K562 (cell line): ENCODE measurements at regions not wholly inside any gene's neighbourhood (a gene's known extent, or its start where the extent isn't known, plus 50 kb on each side); places are given as distances from the start of the nearest gene placed in this dataset.
A peak's percentile ranks its signal among the peaks of the same experiment; 100 is the strongest.

Experiments
- CCAR2 ChIP-seq: fragments of 200-400 bp; formaldehyde crosslinking; IDR thresholded peaks from 2 replicates; pipeline ENCODE4 v1.6.1; 2017; ENCODE audit warnings: mild to moderate bottlenecking, low read depth, low read length
- E2F3 ChIP-seq: fragments of 250-450 bp; sonication (Bioruptor Pico); IDR thresholded peaks from 2 replicates; pipeline ENCODE4 v1.4.0; 2020; ENCODE audit warnings: mild to moderate bottlenecking
- IFI16 ChIP-seq: fragments of 250-450 bp; sonication (Bioruptor Pico); IDR thresholded peaks from 2 replicates; pipeline ENCODE4 v2.1.2; 2022; ENCODE audit warnings: mild to moderate bottlenecking, inconsistent platforms
- RUNX1 ChIP-seq: sonication (generic); IDR thresholded peaks from 2 replicates; pipeline ENCODE4 v1.6.1; 2016; ENCODE audit warnings: antibody characterized with exemption, low read depth
- SRSF9 ChIP-seq: fragments of 200-400 bp; formaldehyde crosslinking; IDR thresholded peaks from 2 replicates; pipeline ENCODE4 v1.6.1; 2017; ENCODE audit warnings: low read depth, low read length, borderline replicate concordance
- ZBTB7A ChIP-seq: IDR thresholded peaks from 2 replicates; pipeline ENCODE4 v1.6.1; 2011; ENCODE audit warnings: low read depth, mild to moderate bottlenecking, low read length, moderate library complexity, borderline replicate concordance; ENCODE audit not compliant: control insufficient read depth
- ZNF121 ChIP-seq: sonication (generic); formaldehyde crosslinking; conservative IDR thresholded peaks from 2 replicates; pipeline ENCODE4 v1.8.0; 2022; ENCODE audit warnings: missing genetic modification reagents
- ZNF143 ChIP-seq: sonication (generic); formaldehyde crosslinking; IDR thresholded peaks from 2 replicates; pipeline ENCODE4 v1.9.0; 2022; ENCODE audit warnings: mild to moderate bottlenecking, missing genetic modification reagents
- ZNF408 ChIP-seq: fragments of 250-450 bp; sonication (Bioruptor Pico); IDR thresholded peaks from 2 replicates; pipeline ENCODE4 v1.4.0; 2020; ENCODE audit warnings: low read depth, mild to moderate bottlenecking, moderate library complexity
- ZNF589 ChIP-seq: fragments of 200-800 bp; sonication (Bioruptor generic); IDR thresholded peaks from 2 replicates; pipeline ENCODE4 v1.6.1; 2016; ENCODE audit warnings: low read depth, missing genetic modification characterization, missing compliant biosample characterization
- ZNF644 ChIP-seq: fragments of 200-800 bp; sonication (Bioruptor generic); IDR thresholded peaks from 2 replicates; pipeline ENCODE4 v1.6.1; 2016; ENCODE audit warnings: low read depth, missing genetic modification characterization, missing compliant biosample characterization
- TF ChIP-seq, protein P1 (sequence below), 3 experiments: fragments of 200-800 bp in 1 of 3; sonication (Bioruptor generic) in 1 of 3; sonication (generic) in 1 of 3; formaldehyde crosslinking in 1 of 3; IDR thresholded peaks; 2 replicates each; pipeline versions ENCODE4 v1.6.1 to v1.8.0; 2016 to 2022; ENCODE audit warnings: mild to moderate bottlenecking in 2 of 3, missing compliant biosample characterization in 2 of 3, missing genetic modification characterization in 2 of 3, missing genetic modification reagents in 1 of 3
- TF ChIP-seq, protein P2 (sequence below): fragments of 250-450 bp; sonication (Bioruptor Pico); IDR thresholded peaks from 2 replicates; pipeline ENCODE4 v1.8.0; 2021; ENCODE audit warnings: moderate library complexity, mild to moderate bottlenecking, inconsistent platforms
- TF ChIP-seq, protein P3 (sequence below), 3 experiments: fragments of 200-800 bp in 1 of 3; fragments of 250-450 bp in 1 of 3; fragments of 450-650 bp in 1 of 3; sonication (Bioruptor Pico) in 1 of 3; sonication (Bioruptor generic) in 1 of 3; formaldehyde crosslinking in 1 of 3; IDR thresholded peaks; 2 replicates each; pipeline versions ENCODE4 v1.6.1 to v1.8.0; 2016 to 2022; ENCODE audit warnings: mild to moderate bottlenecking in 2 of 3, missing genetic modification characterization in 2 of 3, missing compliant biosample characterization in 1 of 3, moderate library complexity in 1 of 3
- TF ChIP-seq, protein P4 (sequence below), 2 experiments: fragments of 150-350 bp in 1 of 2; IDR thresholded peaks; 2 replicates each; pipeline ENCODE4 v1.6.1; 2012 to 2016; ENCODE audit warnings: low read depth in 2 of 2, low read length in 2 of 2, mild to moderate bottlenecking in 1 of 2, moderate library complexity in 1 of 2

DNA sequence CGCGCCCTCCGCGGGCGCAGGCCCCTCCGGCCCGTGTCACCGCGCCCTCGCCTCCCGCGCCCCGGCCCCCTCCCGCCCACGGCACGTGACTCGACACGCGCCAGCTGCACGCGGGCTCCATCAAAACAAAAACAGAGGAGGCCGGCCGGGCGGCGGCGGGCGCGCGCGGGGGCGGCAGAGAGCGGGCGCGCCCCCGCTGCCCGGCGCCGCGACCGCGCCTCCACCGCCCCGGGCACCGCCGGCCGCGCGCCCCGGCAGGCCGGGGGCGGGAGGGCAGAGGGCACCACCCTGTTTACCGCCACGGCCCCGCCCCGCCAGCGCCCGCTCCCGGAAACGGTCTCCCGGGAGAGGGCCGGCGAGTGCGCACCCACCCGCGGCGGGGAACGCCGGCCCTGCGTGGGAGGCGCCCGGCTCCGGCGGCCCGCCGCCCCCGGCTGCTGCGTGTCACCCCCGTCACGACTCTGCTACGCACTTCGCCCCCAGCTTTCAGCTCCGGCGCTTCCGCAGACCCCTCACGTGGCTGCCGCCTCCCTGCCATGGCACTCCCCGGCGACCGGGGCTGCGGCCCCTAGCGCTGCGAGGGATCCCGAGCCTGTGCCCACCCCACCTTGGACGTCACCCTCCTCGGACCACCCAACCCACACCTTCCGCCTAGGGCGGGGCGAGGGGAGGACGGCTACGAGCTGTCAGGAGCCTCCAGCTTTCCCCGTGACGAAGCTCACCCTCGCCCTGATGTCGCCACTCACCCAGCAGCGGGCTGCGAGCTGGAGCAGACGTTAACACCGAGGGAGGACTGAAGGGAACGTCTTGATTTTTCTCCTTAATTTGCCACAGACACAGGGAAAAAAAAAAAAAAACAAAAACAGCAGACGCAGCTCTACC, 221.6 kb upstream of the MKLN1 start (continued):
- 0 out of 2 replicates have a peak, but pooled peaks have one; percentile 13 for TF ChIP-seq ZNF143 (CRISPR knock-in tag)
- no peak for TF ChIP-seq CCAR2
- TF ChIP-seq ZNF644 (tag): peak; percentile 84
- TF ChIP-seq IFI16 (CRISPR knock-in tag): no peak
- peak; percentile 20; the same call in 1 of the 2 replicates for TF ChIP-seq ZNF121
- TF ChIP-seq, protein P1, sequence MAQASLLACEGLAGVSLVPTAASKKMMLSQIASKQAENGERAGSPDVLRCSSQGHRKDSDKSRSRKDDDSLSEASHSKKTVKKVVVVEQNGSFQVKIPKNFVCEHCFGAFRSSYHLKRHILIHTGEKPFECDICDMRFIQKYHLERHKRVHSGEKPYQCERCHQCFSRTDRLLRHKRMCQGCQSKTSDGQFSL (CRISPR knock-in tag; IDR thresholded peaks at IDR 0.05): no peak; the same call in 1 of the 2 replicates
- TF ChIP-seq, protein P1 (tag; IDR thresholded peaks at IDR 0.05): no peak
- TF ChIP-seq ZNF408 (CRISPR knock-in tag): no peak
- TF ChIP-seq, protein P2, sequence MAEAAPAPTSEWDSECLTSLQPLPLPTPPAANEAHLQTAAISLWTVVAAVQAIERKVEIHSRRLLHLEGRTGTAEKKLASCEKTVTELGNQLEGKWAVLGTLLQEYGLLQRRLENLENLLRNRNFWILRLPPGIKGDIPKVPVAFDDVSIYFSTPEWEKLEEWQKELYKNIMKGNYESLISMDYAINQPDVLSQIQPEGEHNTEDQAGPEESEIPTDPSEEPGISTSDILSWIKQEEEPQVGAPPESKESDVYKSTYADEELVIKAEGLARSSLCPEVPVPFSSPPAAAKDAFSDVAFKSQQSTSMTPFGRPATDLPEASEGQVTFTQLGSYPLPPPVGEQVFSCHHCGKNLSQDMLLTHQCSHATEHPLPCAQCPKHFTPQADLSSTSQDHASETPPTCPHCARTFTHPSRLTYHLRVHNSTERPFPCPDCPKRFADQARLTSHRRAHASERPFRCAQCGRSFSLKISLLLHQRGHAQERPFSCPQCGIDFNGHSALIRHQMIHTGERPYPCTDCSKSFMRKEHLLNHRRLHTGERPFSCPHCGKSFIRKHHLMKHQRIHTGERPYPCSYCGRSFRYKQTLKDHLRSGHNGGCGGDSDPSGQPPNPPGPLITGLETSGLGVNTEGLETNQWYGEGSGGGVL (CRISPR knock-in tag): no peak
- TF ChIP-seq, protein P3, sequence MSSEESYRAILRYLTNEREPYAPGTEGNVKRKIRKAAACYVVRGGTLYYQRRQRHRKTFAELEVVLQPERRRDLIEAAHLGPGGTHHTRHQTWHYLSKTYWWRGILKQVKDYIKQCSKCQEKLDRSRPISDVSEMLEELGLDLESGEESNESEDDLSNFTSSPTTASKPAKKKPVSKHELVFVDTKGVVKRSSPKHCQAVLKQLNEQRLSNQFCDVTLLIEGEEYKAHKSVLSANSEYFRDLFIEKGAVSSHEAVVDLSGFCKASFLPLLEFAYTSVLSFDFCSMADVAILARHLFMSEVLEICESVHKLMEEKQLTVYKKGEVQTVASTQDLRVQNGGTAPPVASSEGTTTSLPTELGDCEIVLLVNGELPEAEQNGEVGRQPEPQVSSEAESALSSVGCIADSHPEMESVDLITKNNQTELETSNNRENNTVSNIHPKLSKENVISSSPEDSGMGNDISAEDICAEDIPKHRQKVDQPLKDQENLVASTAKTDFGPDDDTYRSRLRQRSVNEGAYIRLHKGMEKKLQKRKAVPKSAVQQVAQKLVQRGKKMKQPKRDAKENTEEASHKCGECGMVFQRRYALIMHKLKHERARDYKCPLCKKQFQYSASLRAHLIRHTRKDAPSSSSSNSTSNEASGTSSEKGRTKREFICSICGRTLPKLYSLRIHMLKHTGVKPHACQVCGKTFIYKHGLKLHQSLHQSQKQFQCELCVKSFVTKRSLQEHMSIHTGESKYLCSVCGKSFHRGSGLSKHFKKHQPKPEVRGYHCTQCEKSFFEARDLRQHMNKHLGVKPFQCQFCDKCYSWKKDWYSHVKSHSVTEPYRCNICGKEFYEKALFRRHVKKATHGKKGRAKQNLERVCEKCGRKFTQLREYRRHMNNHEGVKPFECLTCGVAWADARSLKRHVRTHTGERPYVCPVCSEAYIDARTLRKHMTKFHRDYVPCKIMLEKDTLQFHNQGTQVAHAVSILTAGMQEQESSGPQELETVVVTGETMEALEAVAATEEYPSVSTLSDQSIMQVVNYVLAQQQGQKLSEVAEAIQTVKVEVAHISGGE (CRISPR knock-in tag; IDR thresholded peaks at IDR 0.05): peak in 2 of 3 experiments; percentile 54 to 69; a peak in 3 of 6 replicates
- TF ChIP-seq ZNF589: no peak; the same call in 1 of the 2 replicates
- TF ChIP-seq RUNX1: no peak
- peak; percentile 69 for TF ChIP-seq ZBTB7A
- TF ChIP-seq E2F3 (CRISPR knock-in tag): peak; percentile 83
- TF ChIP-seq SRSF9: no peak
- TF ChIP-seq, protein P4, sequence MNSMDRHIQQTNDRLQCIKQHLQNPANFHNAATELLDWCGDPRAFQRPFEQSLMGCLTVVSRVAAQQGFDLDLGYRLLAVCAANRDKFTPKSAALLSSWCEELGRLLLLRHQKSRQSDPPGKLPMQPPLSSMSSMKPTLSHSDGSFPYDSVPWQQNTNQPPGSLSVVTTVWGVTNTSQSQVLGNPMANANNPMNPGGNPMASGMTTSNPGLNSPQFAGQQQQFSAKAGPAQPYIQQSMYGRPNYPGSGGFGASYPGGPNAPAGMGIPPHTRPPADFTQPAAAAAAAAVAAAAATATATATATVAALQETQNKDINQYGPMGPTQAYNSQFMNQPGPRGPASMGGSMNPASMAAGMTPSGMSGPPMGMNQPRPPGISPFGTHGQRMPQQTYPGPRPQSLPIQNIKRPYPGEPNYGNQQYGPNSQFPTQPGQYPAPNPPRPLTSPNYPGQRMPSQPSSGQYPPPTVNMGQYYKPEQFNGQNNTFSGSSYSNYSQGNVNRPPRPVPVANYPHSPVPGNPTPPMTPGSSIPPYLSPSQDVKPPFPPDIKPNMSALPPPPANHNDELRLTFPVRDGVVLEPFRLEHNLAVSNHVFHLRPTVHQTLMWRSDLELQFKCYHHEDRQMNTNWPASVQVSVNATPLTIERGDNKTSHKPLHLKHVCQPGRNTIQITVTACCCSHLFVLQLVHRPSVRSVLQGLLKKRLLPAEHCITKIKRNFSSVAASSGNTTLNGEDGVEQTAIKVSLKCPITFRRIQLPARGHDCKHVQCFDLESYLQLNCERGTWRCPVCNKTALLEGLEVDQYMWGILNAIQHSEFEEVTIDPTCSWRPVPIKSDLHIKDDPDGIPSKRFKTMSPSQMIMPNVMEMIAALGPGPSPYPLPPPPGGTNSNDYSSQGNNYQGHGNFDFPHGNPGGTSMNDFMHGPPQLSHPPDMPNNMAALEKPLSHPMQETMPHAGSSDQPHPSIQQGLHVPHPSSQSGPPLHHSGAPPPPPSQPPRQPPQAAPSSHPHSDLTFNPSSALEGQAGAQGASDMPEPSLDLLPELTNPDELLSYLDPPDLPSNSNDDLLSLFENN (IDR thresholded peaks at IDR 0.05; ENCODE audit: low read depth in 2 of 2, low read length in 2 of 2): no peak; a peak in 1 of 4 replicates
